K562 (cell line): ENCODE measurements at regions not wholly inside any gene's neighbourhood (a gene's known extent, or its start where the extent isn't known, plus 50 kb on each side); places are given as distances from the start of the nearest gene placed in this dataset.
A peak's percentile ranks its signal among the peaks of the same experiment; 100 is the strongest.

Source experiments
- BHLHE40 ChIP-seq: IDR thresholded peaks from 2 replicates; pipeline ENCODE4 v1.6.1; 2011; ENCODE audit warnings: low read length, improper control_type of control experiment
- CREB5 ChIP-seq: fragments of 250-450 bp; sonication (Bioruptor Pico); IDR thresholded peaks from 2 replicates; pipeline ENCODE4 v1.5.0; 2020; ENCODE audit warnings: mild to moderate bottlenecking
- ESRRA ChIP-seq: fragments of 450-650 bp; IDR thresholded peaks from 2 replicates; pipeline ENCODE4 v1.6.1; 2014; ENCODE audit warnings: low read depth, mild to moderate bottlenecking, moderate library complexity, borderline replicate concordance
- FOXA3 ChIP-seq, 2 experiments: fragments of 450-650 bp in 1 of 2; sonication (generic) in 1 of 2; formaldehyde crosslinking; IDR thresholded peaks in 1 of 2; conservative IDR thresholded peaks in 1 of 2; 2 replicates each; pipeline versions ENCODE4 v1.4.0 to v1.8.0; 2020 to 2022; ENCODE audit warnings: mild to moderate bottlenecking in 2 of 2, missing genetic modification reagents in 1 of 2
- JUN ChIP-seq, 2 experiments: sonication (generic) in 1 of 2; formaldehyde crosslinking in 1 of 2; IDR thresholded peaks; 2 replicates each; pipeline versions ENCODE4 v1.6.1 to v1.8.0; 2012 to 2022; ENCODE audit warnings: borderline replicate concordance in 2 of 2, mild to moderate bottlenecking in 2 of 2, improper control_type of control experiment in 1 of 2, low read depth in 1 of 2, low read length in 1 of 2, missing genetic modification reagents in 1 of 2
- KDM5B ChIP-seq: fragments of 200-600 bp; sonication (generic); IDR thresholded peaks from 2 replicates; pipeline ENCODE4 v1.6.1; 2012; ENCODE audit warnings: low read depth, mild to moderate bottlenecking, moderate library complexity, low read length, control low read depth, inconsistent platforms; ENCODE audit not compliant: insufficient replicate concordance
- MGA ChIP-seq: fragments of 450-650 bp; IDR thresholded peaks from 2 replicates; pipeline ENCODE4 v1.6.1; 2016; ENCODE audit warnings: mild to moderate bottlenecking, moderate library complexity
- TGIF2 ChIP-seq: sonication (generic); formaldehyde crosslinking; IDR thresholded peaks from 2 replicates; pipeline ENCODE4 v1.8.1; 2022; ENCODE audit warnings: mild to moderate bottlenecking, missing genetic modification reagents, moderate library complexity
- ZNF644 ChIP-seq: fragments of 200-800 bp; sonication (Bioruptor generic); IDR thresholded peaks from 2 replicates; pipeline ENCODE4 v1.6.1; 2016; ENCODE audit warnings: low read depth, missing genetic modification characterization, missing compliant biosample characterization
- TF ChIP-seq, protein P1 (sequence below): fragments of 250-450 bp; sonication (Bioruptor Pico); IDR thresholded peaks from 2 replicates; pipeline ENCODE4 v1.8.0; 2021; ENCODE audit warnings: moderate library complexity, mild to moderate bottlenecking, inconsistent platforms

GRCh38 chr11:119584193-119585042, 144.6 kb downstream of the NECTIN1 start (continued):
- TF ChIP-seq ZNF644 (tag) (0 out of 2 replicates have a peak, but pooled peaks have one; percentile 50), ESRRA (peak; percentile 69; the same call in 1 of the 2 replicates), TGIF2 (no peak), CREB5 (CRISPR knock-in tag) (no peak), BHLHE40 (no peak), FOXA3 (CRISPR knock-in tag; conservative IDR thresholded peaks at IDR 0.05 in 1 of 2, IDR thresholded peaks at IDR 0.05 in 1 of 2) (0 out of 4 replicates have a peak, but pooled peaks of 1 of the 2 experiments have one; percentile 57), MGA (peak; percentile 86), KDM5B (peak; percentile 52), JUN (IDR thresholded peaks at IDR 0.05; ENCODE audit: borderline replicate concordance, low read depth, low read length) (no peak), JUN (CRISPR knock-in tag; IDR thresholded peaks at IDR 0.05; ENCODE audit: borderline replicate concordance) (peak; percentile 76)
- TF ChIP-seq, protein P1, sequence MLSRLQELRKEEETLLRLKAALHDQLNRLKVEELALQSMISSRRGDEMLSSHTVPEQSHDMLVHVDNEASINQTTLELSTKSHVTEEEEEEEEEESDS (CRISPR knock-in tag) = no peak
